ENCODE measurements at regions not wholly inside any gene's neighbourhood (a gene's known extent, or its start where the extent isn't known, plus 50 kb on each side); places are given as distances from the start of the nearest gene placed in this dataset.

DNA sequence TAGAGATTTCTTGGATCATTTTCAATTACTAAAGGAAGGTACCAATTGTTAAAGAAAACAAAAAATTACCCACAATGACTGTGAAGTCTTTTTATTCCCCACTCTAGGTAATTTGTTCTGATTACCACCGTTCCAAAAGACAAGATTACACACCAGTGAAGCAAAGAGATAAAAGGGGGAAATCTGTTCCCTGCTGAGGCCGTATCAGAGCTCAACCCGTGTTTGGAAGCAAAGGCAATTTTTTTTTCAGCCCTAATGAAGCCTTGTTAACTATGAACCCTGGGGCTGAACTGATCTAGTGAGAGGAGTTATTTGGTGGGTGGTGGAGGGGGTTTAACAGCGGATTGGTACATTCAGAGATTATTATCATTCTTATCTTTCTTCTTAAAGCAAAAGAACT is 128.5 kb downstream of the ALDH8A1 start:
- DNase-seq = no peak
- Histone ChIP-seq H3K4me1 (peaks cover 0 to 16% (median 1%) of the 10 kb centered on the region in 4 donors), H3K36me3 (no peaks in the 10 kb centered on the region), H3K27ac (no peak overlapping the region), H3K9me3 (peaks cover 0 to 3% (median 0%) of the 10 kb centered on the region in 4 donors), H3K4me3 (no peak overlapping the region), H3K27me3 (no peaks in the 10 kb centered on the region)
- TF ChIP-seq POLR2A (IDR thresholded peaks at IDR 0.05) = no peak
- TF ChIP-seq, protein P1, sequence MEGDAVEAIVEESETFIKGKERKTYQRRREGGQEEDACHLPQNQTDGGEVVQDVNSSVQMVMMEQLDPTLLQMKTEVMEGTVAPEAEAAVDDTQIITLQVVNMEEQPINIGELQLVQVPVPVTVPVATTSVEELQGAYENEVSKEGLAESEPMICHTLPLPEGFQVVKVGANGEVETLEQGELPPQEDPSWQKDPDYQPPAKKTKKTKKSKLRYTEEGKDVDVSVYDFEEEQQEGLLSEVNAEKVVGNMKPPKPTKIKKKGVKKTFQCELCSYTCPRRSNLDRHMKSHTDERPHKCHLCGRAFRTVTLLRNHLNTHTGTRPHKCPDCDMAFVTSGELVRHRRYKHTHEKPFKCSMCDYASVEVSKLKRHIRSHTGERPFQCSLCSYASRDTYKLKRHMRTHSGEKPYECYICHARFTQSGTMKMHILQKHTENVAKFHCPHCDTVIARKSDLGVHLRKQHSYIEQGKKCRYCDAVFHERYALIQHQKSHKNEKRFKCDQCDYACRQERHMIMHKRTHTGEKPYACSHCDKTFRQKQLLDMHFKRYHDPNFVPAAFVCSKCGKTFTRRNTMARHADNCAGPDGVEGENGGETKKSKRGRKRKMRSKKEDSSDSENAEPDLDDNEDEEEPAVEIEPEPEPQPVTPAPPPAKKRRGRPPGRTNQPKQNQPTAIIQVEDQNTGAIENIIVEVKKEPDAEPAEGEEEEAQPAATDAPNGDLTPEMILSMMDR (IDR thresholded peaks at IDR 0.05) = no peak

DNA sequence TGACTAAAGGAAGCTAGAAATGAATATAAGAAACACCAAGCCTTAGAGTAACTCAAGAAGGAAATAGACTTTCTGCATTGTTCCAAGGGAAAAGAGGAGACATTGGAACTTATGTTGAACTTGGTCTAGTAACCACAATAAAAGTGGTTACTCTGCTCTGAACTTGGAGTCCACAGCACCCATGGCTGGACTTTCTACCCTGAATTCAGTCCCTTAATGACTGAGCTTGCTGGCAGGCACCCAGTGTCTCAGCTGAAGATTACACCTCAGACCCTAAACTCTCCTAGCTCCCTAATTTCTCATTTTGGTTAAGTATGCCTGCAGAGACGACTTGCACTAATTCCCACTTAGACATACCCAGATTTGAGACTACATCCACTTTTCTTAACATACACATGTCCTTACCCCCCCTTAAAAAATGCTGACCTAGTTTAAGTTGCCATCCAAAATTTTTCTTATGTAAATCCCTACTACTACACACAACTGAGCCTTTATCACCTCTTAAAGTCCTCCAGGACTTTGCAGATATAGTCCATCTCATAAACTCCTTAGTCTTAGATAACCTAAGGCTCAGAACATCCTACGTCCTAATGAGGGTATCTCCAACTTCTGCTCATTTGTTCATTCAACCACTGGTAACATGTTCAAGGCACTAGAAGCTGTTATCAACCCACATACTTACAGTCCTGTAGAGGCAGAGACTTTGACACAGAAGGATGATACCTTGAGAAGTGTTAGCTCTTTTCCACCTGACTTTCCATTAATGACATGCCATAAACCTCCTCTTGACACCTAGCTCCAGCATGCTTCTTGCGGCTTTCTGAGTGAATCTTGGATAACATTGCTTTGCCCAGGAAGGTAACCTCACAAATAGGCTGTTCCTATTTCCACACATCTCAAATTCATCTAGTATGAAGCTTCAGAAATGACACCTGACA is 129.8 kb downstream of the ALDH8A1 start:
- DNase-seq = peak in 2 of 3 donors; percentile 58 to 79
- peaks cover 0 to 16% (median 1%) of the 10 kb centered on the region in 4 donors for H3K4me1 ChIP-seq
- H3K27ac ChIP-seq = peak overlapping the region in 2 of 4 donors; percentile 58 to 66
- H3K9me3 ChIP-seq = peaks cover 0 to 3% (median 0%) of the 10 kb centered on the region in 4 donors
- H3K4me3 ChIP-seq = no peak overlapping the region
- no peaks in the 10 kb centered on the region for H3K36me3 ChIP-seq
- no peaks in the 10 kb centered on the region for H3K27me3 ChIP-seq
- TF ChIP-seq, protein P1 (IDR thresholded peaks at IDR 0.05) = peak in 1 of 6 experiments; percentile 20
- TF ChIP-seq POLR2A (IDR thresholded peaks at IDR 0.05) = no peak

DNA sequence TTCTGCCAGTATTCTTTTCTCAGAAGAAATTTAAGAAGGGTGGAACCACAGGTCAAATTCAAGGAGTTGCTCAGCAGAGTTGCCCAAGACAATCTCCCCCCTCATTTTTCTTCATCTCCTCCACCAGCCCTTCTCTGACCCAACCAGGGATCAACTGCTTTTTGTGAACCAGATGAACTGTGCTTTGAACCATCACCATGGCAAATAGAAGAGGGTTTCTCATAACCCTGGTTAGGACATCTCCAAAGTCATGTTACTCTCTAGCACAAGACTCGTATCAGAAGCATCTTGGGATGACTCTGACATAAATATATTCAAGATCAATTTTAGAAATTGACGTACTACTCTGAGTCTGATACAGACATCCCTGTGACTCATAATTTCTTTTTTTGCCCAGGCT is 130.7 kb downstream of the ALDH8A1 start:
- H3K27me3 ChIP-seq = no peaks in the 10 kb centered on the region
- no peak for TF ChIP-seq POLR2A (IDR thresholded peaks at IDR 0.05)
- TF ChIP-seq, protein P1 (IDR thresholded peaks at IDR 0.05) = no peak
- no peaks in the 10 kb centered on the region for H3K36me3 ChIP-seq
- H3K9me3 ChIP-seq = no peaks in the 10 kb centered on the region
- no peak overlapping the region for H3K4me3 ChIP-seq
- no peak for DNase-seq
- H3K27ac ChIP-seq = peak overlapping the region in 2 of 4 donors; percentile 6 to 66
- H3K4me1 ChIP-seq = peaks cover 0 to 16% (median 1%) of the 10 kb centered on the region in 4 donors

DNA sequence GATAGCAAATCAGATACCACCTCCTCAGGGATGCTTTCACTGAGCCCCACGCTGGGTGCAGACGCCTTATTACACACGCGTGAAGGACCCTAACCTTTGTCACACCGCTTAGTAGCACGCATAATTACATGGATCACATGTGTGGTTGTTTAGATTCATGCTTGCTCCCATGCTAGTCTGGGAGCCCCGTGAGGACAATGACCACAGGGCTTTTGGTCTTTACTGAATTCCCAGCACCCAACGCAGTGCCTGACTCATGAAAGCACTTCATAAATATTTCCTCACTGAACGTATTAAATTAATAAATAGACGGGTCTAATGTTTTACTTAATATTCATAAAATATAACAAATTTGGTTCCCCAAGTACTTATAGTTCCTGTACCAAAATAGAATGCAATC is 132.5 kb downstream of the ALDH8A1 start:
- no peak for DNase-seq
- Histone ChIP-seq H3K27me3 (no peaks in the 10 kb centered on the region), H3K36me3 (no peaks in the 10 kb centered on the region), H3K4me1 (no peaks in the 10 kb centered on the region), H3K9me3 (no peaks in the 10 kb centered on the region), H3K4me3 (no peak overlapping the region), H3K27ac (no peak overlapping the region)
- TF ChIP-seq, protein P1 (IDR thresholded peaks at IDR 0.05) = no peak
- no peak for TF ChIP-seq POLR2A (IDR thresholded peaks at IDR 0.05)

DNA sequence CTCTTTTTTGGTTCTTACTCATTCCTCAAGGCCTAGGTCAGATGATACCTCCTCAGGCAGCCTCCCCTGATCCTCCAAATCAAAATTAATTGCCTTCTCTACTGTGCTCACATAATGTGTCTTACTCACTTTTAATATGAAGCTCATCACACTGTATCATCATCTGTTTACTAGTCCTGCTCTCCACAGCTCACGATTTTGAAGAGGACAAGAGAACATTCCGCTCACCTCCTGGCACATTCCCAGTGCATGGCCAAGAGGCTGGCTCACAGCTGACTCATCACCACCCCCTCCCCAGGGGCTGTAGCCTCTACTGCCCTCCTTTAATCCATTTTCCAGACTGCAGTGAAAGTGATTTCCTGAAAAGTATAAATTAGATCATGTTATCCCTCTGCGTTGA is 133.1 kb downstream of the ALDH8A1 start:
- H3K4me1 ChIP-seq = no peaks in the 10 kb centered on the region
- H3K27ac ChIP-seq = no peak overlapping the region
- no peaks in the 10 kb centered on the region for H3K9me3 ChIP-seq
- TF ChIP-seq, protein P1 (IDR thresholded peaks at IDR 0.05) = no peak
- no peak for TF ChIP-seq POLR2A (IDR thresholded peaks at IDR 0.05)
- no peaks in the 10 kb centered on the region for H3K27me3 ChIP-seq
- H3K36me3 ChIP-seq = no peaks in the 10 kb centered on the region
- H3K4me3 ChIP-seq = no peak overlapping the region
- DNase-seq = no peak

Data from Peyer's patch (tissue), 4 donors.